T-helper 17 cell (primary cell): ENCODE measurements at regions not wholly inside any gene's neighbourhood (a gene's known extent, or its start where the extent isn't known, plus 50 kb on each side); places are given as distances from the start of the nearest gene placed in this dataset.

Experiments
- ATAC-seq: fragments of 150-1000 bp; cut with Tn5 transposase; 2 replicates; pipeline ENCODE4 v1.10.0; 2021; ENCODE audit warnings: mild to moderate bottlenecking, moderate library complexity
- DNase-seq, 3 donors: peaks; one replicate each; pipeline versions ENCODE4 v3.0.0 to v3.0.0-alpha.2; 2020 to 2021
- H3K9me3 ChIP-seq: one replicate; pipeline ENCODE4 v1.7.0; 2013; ENCODE audit warnings: low read length, mild to moderate bottlenecking; ENCODE audit not compliant: control insufficient read depth, poor library complexity, severe bottlenecking
- H3K27ac Mint-ChIP-seq: one replicate; pipeline ENCODE4 v1.8.0; 2022; ENCODE audit warnings: mild to moderate bottlenecking, moderate library complexity, mixed read lengths
- H3K27me3 Mint-ChIP-seq: one replicate; pipeline ENCODE4 v1.8.0; 2022; ENCODE audit warnings: mixed read lengths
- H3K36me3 Mint-ChIP-seq: one replicate; pipeline ENCODE4 v1.8.0; 2022; ENCODE audit warnings: low read depth, mixed read lengths
- H3K4me1 Mint-ChIP-seq: one replicate; pipeline ENCODE4 v1.8.0; 2022; ENCODE audit warnings: mild to moderate bottlenecking, mixed read lengths
- H3K4me3 Mint-ChIP-seq: one replicate; pipeline ENCODE4 v1.8.0; 2022; ENCODE audit warnings: mild to moderate bottlenecking, moderate library complexity, mixed read lengths

DNA sequence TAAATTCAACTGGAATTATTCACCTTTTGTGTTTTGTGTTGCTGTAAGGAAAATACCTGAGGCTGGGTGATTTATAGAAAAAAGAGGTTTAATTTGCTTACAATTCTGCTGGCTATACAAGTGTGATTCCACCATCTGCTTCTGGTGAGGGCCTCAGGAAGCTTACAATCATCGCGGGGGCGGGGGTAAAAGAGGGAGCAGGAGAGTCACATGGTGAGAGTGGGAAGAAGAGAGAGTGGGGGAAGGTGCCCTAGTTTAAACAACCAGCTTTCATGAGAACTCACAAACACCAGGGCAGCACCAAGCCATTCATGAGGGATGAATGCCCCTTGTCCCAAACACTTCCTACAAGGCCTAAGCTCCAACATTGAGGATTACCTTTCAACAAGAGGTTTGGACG is 760.7 kb upstream of the PCDH9 start:
- DNase-seq (no peak), ATAC-seq (no peak)
- H3K36me3 Mint-ChIP-seq: no peaks in the 10 kb centered on the region
- no peak overlapping the region for H3K4me3 Mint-ChIP-seq
- H3K4me1 Mint-ChIP-seq: no peaks in the 10 kb centered on the region
- H3K27me3 Mint-ChIP-seq: no peaks in the 10 kb centered on the region
- H3K9me3 ChIP-seq: no peaks in the 10 kb centered on the region
- H3K27ac Mint-ChIP-seq: no peak overlapping the region

DNA sequence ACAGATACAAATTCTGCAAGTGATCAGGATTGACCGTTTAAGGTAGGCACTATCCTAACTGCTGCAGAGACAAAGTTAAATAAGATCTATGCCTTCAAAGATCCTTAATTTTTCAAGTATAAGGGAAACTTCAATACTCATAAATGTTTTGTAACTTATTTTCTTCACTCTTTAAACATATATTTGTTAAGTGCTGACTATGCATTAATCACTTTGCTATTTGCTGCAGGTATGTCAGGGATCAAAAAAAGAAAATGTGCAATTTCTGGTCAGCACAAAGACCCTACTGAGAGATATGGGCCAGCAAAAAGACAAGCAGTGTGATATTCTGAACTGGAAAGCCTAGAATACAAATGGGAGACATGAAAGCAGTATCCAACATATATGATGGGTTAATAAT is 756.1 kb upstream of the PCDH9 start:
- H3K27ac Mint-ChIP-seq: no peak overlapping the region
- H3K9me3 ChIP-seq: no peaks in the 10 kb centered on the region
- ATAC-seq: no peak
- no peaks in the 10 kb centered on the region for H3K4me1 Mint-ChIP-seq
- no peaks in the 10 kb centered on the region for H3K27me3 Mint-ChIP-seq
- no peak for DNase-seq
- no peak overlapping the region for H3K4me3 Mint-ChIP-seq
- H3K36me3 Mint-ChIP-seq: no peaks in the 10 kb centered on the region

GRCh38 chr13:67977066-67977465 is 746.9 kb upstream of the PCDH9 start:
- no peaks in the 10 kb centered on the region for H3K9me3 ChIP-seq
- Mint-ChIP-seq H3K27ac (no peak overlapping the region), H3K4me3 (no peak overlapping the region), H3K27me3 (no peaks in the 10 kb centered on the region), H3K36me3 (no peaks in the 10 kb centered on the region), H3K4me1 (no peaks in the 10 kb centered on the region)
- no peak for ATAC-seq
- DNase-seq: no peak

GRCh38 chr13:67971291-67971690 is 741.2 kb upstream of the PCDH9 start:
- H3K27ac Mint-ChIP-seq: no peak overlapping the region
- ATAC-seq (no peak), DNase-seq (no peak)
- H3K4me3 Mint-ChIP-seq: no peak overlapping the region
- no peaks in the 10 kb centered on the region for H3K4me1 Mint-ChIP-seq
- no peaks in the 10 kb centered on the region for H3K36me3 Mint-ChIP-seq
- no peaks in the 10 kb centered on the region for H3K27me3 Mint-ChIP-seq
- H3K9me3 ChIP-seq: no peaks in the 10 kb centered on the region

GRCh38 chr13:67967031-67967430 is 736.9 kb upstream of the PCDH9 start:
- no peaks in the 10 kb centered on the region for H3K4me1 Mint-ChIP-seq
- no peaks in the 10 kb centered on the region for H3K9me3 ChIP-seq
- no peak overlapping the region for H3K27ac Mint-ChIP-seq
- no peaks in the 10 kb centered on the region for H3K27me3 Mint-ChIP-seq
- no peak for DNase-seq
- H3K36me3 Mint-ChIP-seq: no peaks in the 10 kb centered on the region
- ATAC-seq: no peak
- no peak overlapping the region for H3K4me3 Mint-ChIP-seq

GRCh38 chr13:67966065-67966464 is 735.9 kb upstream of the PCDH9 start:
- Mint-ChIP-seq H3K4me3 (no peak overlapping the region), H3K27ac (no peak overlapping the region), H3K27me3 (no peaks in the 10 kb centered on the region), H3K36me3 (no peaks in the 10 kb centered on the region), H3K4me1 (no peaks in the 10 kb centered on the region)
- ATAC-seq (no peak), DNase-seq (no peak)
- no peaks in the 10 kb centered on the region for H3K9me3 ChIP-seq

GRCh38 chr13:67964986-67965385 is 734.9 kb upstream of the PCDH9 start:
- Mint-ChIP-seq H3K36me3 (no peaks in the 10 kb centered on the region), H3K4me3 (no peak overlapping the region), H3K27ac (no peak overlapping the region), H3K4me1 (no peaks in the 10 kb centered on the region), H3K27me3 (no peaks in the 10 kb centered on the region)
- no peaks in the 10 kb centered on the region for H3K9me3 ChIP-seq
- DNase-seq (no peak), ATAC-seq (no peak)

GRCh38 chr13:67964091-67964490 is 734.0 kb upstream of the PCDH9 start:
- H3K4me1 Mint-ChIP-seq: no peaks in the 10 kb centered on the region
- H3K27me3 Mint-ChIP-seq: no peaks in the 10 kb centered on the region
- no peak for DNase-seq
- no peak overlapping the region for H3K27ac Mint-ChIP-seq
- no peaks in the 10 kb centered on the region for H3K9me3 ChIP-seq
- no peak overlapping the region for H3K4me3 Mint-ChIP-seq
- ATAC-seq: no peak
- no peaks in the 10 kb centered on the region for H3K36me3 Mint-ChIP-seq

DNA sequence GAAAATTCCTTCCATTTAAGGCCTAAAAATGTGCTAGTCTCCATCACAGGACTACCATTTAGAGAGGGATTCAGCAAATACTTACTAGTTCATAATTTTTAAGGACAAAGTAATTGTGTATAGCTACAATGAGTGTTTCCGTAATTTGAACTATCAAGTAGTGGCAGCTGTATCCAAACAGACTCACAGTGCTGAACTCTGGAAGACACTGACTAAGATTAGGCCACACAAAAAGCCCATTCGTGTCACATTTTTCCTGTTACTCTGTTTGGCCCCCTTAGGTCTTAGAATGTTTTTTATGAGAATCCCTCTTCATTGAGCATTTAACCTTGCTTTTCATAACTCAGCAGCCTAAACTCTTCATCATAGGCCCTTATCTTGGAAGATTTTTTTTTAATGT is 731.2 kb upstream of the PCDH9 start:
- Mint-ChIP-seq H3K4me3 (no peak overlapping the region), H3K36me3 (no peaks in the 10 kb centered on the region), H3K27me3 (no peaks in the 10 kb centered on the region), H3K27ac (no peak overlapping the region), H3K4me1 (no peaks in the 10 kb centered on the region)
- H3K9me3 ChIP-seq: no peaks in the 10 kb centered on the region
- ATAC-seq (no peak), DNase-seq (no peak)

GRCh38 chr13:67951431-67951830 is 721.3 kb upstream of the PCDH9 start:
- H3K4me3 Mint-ChIP-seq: no peak overlapping the region
- H3K27me3 Mint-ChIP-seq: no peaks in the 10 kb centered on the region
- DNase-seq (no peak), ATAC-seq (no peak)
- H3K4me1 Mint-ChIP-seq: no peaks in the 10 kb centered on the region
- no peaks in the 10 kb centered on the region for H3K9me3 ChIP-seq
- H3K27ac Mint-ChIP-seq: no peak overlapping the region
- no peaks in the 10 kb centered on the region for H3K36me3 Mint-ChIP-seq

GRCh38 chr13:67950603-67951002 is 720.5 kb upstream of the PCDH9 start:
- no peak overlapping the region for H3K4me3 Mint-ChIP-seq
- H3K9me3 ChIP-seq: no peaks in the 10 kb centered on the region
- H3K36me3 Mint-ChIP-seq: no peaks in the 10 kb centered on the region
- no peak overlapping the region for H3K27ac Mint-ChIP-seq
- DNase-seq (no peak), ATAC-seq (no peak)
- H3K27me3 Mint-ChIP-seq: no peaks in the 10 kb centered on the region
- H3K4me1 Mint-ChIP-seq: no peaks in the 10 kb centered on the region

GRCh38 chr13:67946131-67946530 is 716.0 kb upstream of the PCDH9 start:
- no peak for ATAC-seq
- Mint-ChIP-seq H3K36me3 (no peaks in the 10 kb centered on the region), H3K4me3 (no peak overlapping the region), H3K27me3 (no peaks in the 10 kb centered on the region), H3K27ac (no peak overlapping the region), H3K4me1 (no peaks in the 10 kb centered on the region)
- no peaks in the 10 kb centered on the region for H3K9me3 ChIP-seq
- DNase-seq: no peak

- Mint-ChIP-seq H3K36me3 (no peaks in the 10 kb centered on the region), H3K4me3 (no peak overlapping the region)
- DNase-seq: no peak
Measured at GRCh38 chr13:67943116-67943515, 713.0 kb upstream of the PCDH9 start.

DNA sequence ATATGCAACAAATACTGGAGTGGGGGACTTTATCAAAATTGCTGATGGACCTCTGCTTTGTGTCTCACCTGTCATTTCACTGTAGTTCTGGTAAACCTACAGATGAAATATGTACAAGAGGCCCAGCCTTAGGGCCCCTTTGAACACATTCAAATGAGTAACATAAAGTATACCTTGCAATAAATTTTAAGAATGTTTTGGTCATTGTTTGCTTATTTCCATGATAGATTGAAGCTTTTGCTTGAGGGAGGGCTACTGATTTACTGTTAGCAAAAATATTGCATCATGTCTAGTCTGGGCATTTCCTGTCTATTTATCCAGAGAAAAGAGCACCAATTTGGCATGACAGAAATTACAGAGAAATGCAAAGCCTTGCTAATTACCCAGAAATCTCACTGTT is 705.5 kb upstream of the PCDH9 start:
- Mint-ChIP-seq H3K36me3 (no peaks in the 10 kb centered on the region), H3K27me3 (no peaks in the 10 kb centered on the region), H3K4me3 (no peak overlapping the region), H3K27ac (no peak overlapping the region), H3K4me1 (no peaks in the 10 kb centered on the region)
- no peak for DNase-seq
- no peak for ATAC-seq
- H3K9me3 ChIP-seq: no peaks in the 10 kb centered on the region

More at GRCh38 chr13:67943116-67943515, 713.0 kb upstream of the PCDH9 start:
- no peak for ATAC-seq
- H3K27ac Mint-ChIP-seq: no peak overlapping the region
- H3K9me3 ChIP-seq: no peaks in the 10 kb centered on the region
- H3K27me3 Mint-ChIP-seq: no peaks in the 10 kb centered on the region
- H3K4me1 Mint-ChIP-seq: no peaks in the 10 kb centered on the region
